Endothelial cell of umbilical vein (primary cell): ENCODE measurements at regions not wholly inside any gene's neighbourhood (a gene's known extent, or its start where the extent isn't known, plus 50 kb on each side); places are given as distances from the start of the nearest gene placed in this dataset.

Source experiments
- BruUV-seq: library from RNA; stranded (reverse); fragments of 400-500 nt; replicated peaks from 2 replicates; lab custom pipeline; 2021; lab: Mats Ljungman, UMichigan
- CTCF ChIA-PET: fragments of 300-600, 350-600 bp; sonication (Branson Sonifier 250); formaldehyde crosslinking; loops from one replicate; lab custom pipeline; 2021; ENCODE audit warnings: antibody characterized with exemption, inconsistent platforms; lab: Charles Lee
- POLR2A ChIA-PET: fragments of 300-600, 350-600 bp; sonication (Branson Sonifier 250); formaldehyde crosslinking; loops from one replicate; lab custom pipeline; 2021; ENCODE audit warnings: antibody characterized with exemption, inconsistent platforms; lab: Charles Lee
- DNase-seq: peaks from one replicate; pipeline ENCODE4 v3.0.0-alpha.2; 2011; ENCODE audit warnings: low read depth, low spot score
- FAIRE-seq: peaks from 2 replicates; lab custom pipeline; 2011; peaks lifted over from hg19 to GRCh38; lab: Jason Lieb, UNC
- H2AFZ ChIP-seq: 2 replicates; pipeline ENCODE4 v1.6.0; 2012; ENCODE audit warnings: low read depth, low read length, control low read depth, inconsistent platforms
- H3K27ac ChIP-seq: 2 replicates; pipeline ENCODE4 v1.5.1; 2011; ENCODE audit warnings: low read depth, mild to moderate bottlenecking, control low read depth, low read length, moderate library complexity; ENCODE audit not compliant: insufficient read depth
- H3K27me3 ChIP-seq, 2 experiments: 2 replicates each; pipeline versions ENCODE4 v1.6.0 to v1.6.1; 2011; ENCODE audit warnings: low read length in 2 of 2, mixed read lengths in 1 of 2; ENCODE audit not compliant: control insufficient read depth in 2 of 2, insufficient read depth in 2 of 2
- H3K36me3 ChIP-seq, 2 experiments: 2 replicates in 1 of 2; 3 replicates in 1 of 2; pipeline ENCODE4 v1.5.1; 2011; ENCODE audit warnings: low read length in 2 of 2, mild to moderate bottlenecking in 1 of 2, moderate library complexity in 1 of 2; ENCODE audit not compliant: control insufficient read depth in 2 of 2, insufficient read depth in 2 of 2; ENCODE audit errors: extremely low read depth in 1 of 2
- H3K4me1 ChIP-seq: 3 replicates; pipeline ENCODE4 v1.5.1; 2011; ENCODE audit warnings: mild to moderate bottlenecking, low read length; ENCODE audit not compliant: control insufficient read depth, insufficient read depth; ENCODE audit errors: extremely low read depth
- H3K4me2 ChIP-seq: 2 replicates; pipeline ENCODE4 v1.6.1; 2011; ENCODE audit warnings: low read length, control low read depth, mixed read lengths; ENCODE audit not compliant: insufficient read depth
- H3K4me3 ChIP-seq, 3 experiments: fragments of 200-600 bp in 1 of 3; sonication (generic), shearing (Covaris generic) in 1 of 3; replicated peaks in 1 of 3; 2 replicates each; pipeline ENCODE4 v1.5.1; 2011 to 2016; ENCODE audit warnings: control low read depth in 3 of 3, low read length in 3 of 3, mild to moderate bottlenecking in 2 of 3, inconsistent platforms in 1 of 3, low read depth in 1 of 3, moderate library complexity in 1 of 3; ENCODE audit not compliant: insufficient read depth in 1 of 3
- H3K79me2 ChIP-seq: 2 replicates; pipeline ENCODE4 v1.6.0; 2012; ENCODE audit warnings: low read length, inconsistent platforms; ENCODE audit not compliant: control insufficient read depth, insufficient read depth
- H3K9ac ChIP-seq: replicated peaks from 2 replicates; pipeline ENCODE3; 2011; ENCODE audit warnings: low read length, control low read depth; ENCODE audit not compliant: insufficient read depth; ENCODE audit errors: extremely low read depth
- H3K9me1 ChIP-seq: replicated peaks from 3 replicates; pipeline ENCODE4 v1.6.0; 2011; ENCODE audit warnings: mild to moderate bottlenecking, low read length; ENCODE audit not compliant: control insufficient read depth, insufficient read depth; ENCODE audit errors: extremely low read depth
- H3K9me3 ChIP-seq: replicated peaks from 2 replicates; pipeline ENCODE4 v1.5.1; 2012; ENCODE audit warnings: low read length, inconsistent platforms; ENCODE audit not compliant: control insufficient read depth, insufficient read depth
- H4K20me1 ChIP-seq: replicated peaks from 2 replicates; pipeline ENCODE3; 2011; ENCODE audit warnings: mild to moderate bottlenecking, low read length; ENCODE audit not compliant: control insufficient read depth, insufficient read depth; ENCODE audit errors: extremely low read depth
- EZH2 ChIP-seq: IDR thresholded peaks from 2 replicates; pipeline ENCODE4 v1.6.1; 2012; ENCODE audit warnings: borderline replicate concordance, low read depth, mild to moderate bottlenecking, moderate library complexity, low read length, inconsistent platforms; ENCODE audit not compliant: severe bottlenecking
- FOS ChIP-seq: IDR thresholded peaks from 2 replicates; pipeline ENCODE4 v1.6.1; 2011; ENCODE audit warnings: mild to moderate bottlenecking, low read length, moderate library complexity, borderline replicate concordance; ENCODE audit not compliant: insufficient read depth
- GATA2 ChIP-seq: IDR thresholded peaks from 2 replicates; pipeline ENCODE4 v1.7.0; 2011; ENCODE audit warnings: low read depth, mild to moderate bottlenecking, moderate library complexity, mixed read lengths, low read length; ENCODE audit not compliant: insufficient read length, insufficient read depth
- JUN ChIP-seq: IDR thresholded peaks from 2 replicates; pipeline ENCODE4 v1.6.1; 2011; ENCODE audit warnings: borderline replicate concordance, low read depth; ENCODE audit not compliant: insufficient read length, insufficient read depth
- MYC ChIP-seq: IDR thresholded peaks from one replicate; pipeline ENCODE4 v1.6.1; 2011; ENCODE audit warnings: mild to moderate bottlenecking, low read depth, low read length
- POLR2A ChIP-seq: IDR thresholded peaks from 2 replicates; pipeline ENCODE4 v1.6.1; 2012; ENCODE audit warnings: low read depth, mild to moderate bottlenecking, control low read depth, low read length
- POLR2AphosphoS5 ChIP-seq: IDR thresholded peaks from 2 replicates; pipeline ENCODE4 v1.6.1; 2012; ENCODE audit warnings: low read depth, mild to moderate bottlenecking, control low read depth, low read length, moderate library complexity; ENCODE audit not compliant: insufficient read depth
- dilution Hi-C: fragments of 300-500 bp; cut with MboI; formaldehyde crosslinking; loops from one replicate; pipeline ENCODE4 v1.15.0; 2019; ENCODE audit warnings: low sequenced_read_pairs; ENCODE audit not compliant: extremely low pct_ligation_motif_present
- intact Hi-C: fragments of 100-400 bp; cut with micrococcal nuclease; formaldehyde crosslinking; loops from one replicate; pipeline ENCODE4 v1.10.0; 2022
- TF ChIP-seq, protein P1 (sequence below): IDR thresholded peaks from 2 replicates; pipeline ENCODE4 v1.6.1; 2011; ENCODE audit not compliant: insufficient read depth, insufficient read length
- TF ChIP-seq, protein P2 (sequence below), 2 donors: IDR thresholded peaks; 1 replicate in 1 of 2; 2 replicates in 1 of 2; pipeline ENCODE4 v1.5.1; 2011; ENCODE audit warnings: low read length in 2 of 2, mild to moderate bottlenecking in 2 of 2, moderate library complexity in 2 of 2, control low read depth in 1 of 2, inconsistent platforms in 1 of 2, low read depth in 1 of 2; ENCODE audit not compliant: insufficient read depth in 1 of 2; ENCODE audit errors: extremely low read depth in 1 of 2

DNA sequence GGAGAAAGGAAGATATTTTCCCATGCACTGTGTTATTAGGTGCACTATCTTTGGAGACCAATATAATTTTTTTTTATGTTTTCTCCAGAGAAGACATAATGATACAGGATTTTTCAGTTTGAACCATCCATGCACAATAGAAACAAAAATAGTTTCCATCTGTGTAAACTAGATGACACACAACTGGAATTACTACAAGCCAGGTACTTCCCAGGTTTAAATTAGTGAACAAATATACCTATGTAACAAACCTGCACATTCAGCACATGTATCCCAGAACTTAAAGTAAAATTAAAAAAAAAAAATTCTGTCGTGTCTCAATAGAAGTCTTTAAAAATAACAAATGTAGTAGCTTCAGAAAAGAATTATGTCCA, 1616.8 kb upstream of the ACVR2A start:
- POLR2A ChIA-PET: no interaction called here
- DNase-seq (no peak), FAIRE-seq (no peak)
- H3K79me2 ChIP-seq: no peaks in the 10 kb centered on the region
- no peak overlapping the region for H3K27ac ChIP-seq
- no peaks in the 10 kb centered on the region for H3K4me1 ChIP-seq
- H3K9me1 ChIP-seq: no peaks in the 10 kb centered on the region
- H4K20me1 ChIP-seq: no peaks in the 10 kb centered on the region
- no peak overlapping the region for H3K4me3 ChIP-seq
- TF ChIP-seq, protein P1, sequence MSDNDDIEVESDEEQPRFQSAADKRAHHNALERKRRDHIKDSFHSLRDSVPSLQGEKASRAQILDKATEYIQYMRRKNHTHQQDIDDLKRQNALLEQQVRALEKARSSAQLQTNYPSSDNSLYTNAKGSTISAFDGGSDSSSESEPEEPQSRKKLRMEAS: no peak
- no peak for TF ChIP-seq MYC
- TF ChIP-seq JUN: no peak
- TF ChIP-seq GATA2: no peak
- no peak overlapping the region for H3K9ac ChIP-seq
- no peaks in the 10 kb centered on the region for H3K27me3 ChIP-seq
- dilution Hi-C loops (no loop called here), intact Hi-C loops (no loop called here)
- no peak overlapping the region for H3K4me2 ChIP-seq
- no peaks in the 10 kb centered on the region for H3K9me3 ChIP-seq
- no TSS peak for BruUV-seq
- no peaks in the 10 kb centered on the region for H3K36me3 ChIP-seq
- CTCF ChIA-PET: no interaction called here
- no peak overlapping the region for H2AFZ ChIP-seq

DNA sequence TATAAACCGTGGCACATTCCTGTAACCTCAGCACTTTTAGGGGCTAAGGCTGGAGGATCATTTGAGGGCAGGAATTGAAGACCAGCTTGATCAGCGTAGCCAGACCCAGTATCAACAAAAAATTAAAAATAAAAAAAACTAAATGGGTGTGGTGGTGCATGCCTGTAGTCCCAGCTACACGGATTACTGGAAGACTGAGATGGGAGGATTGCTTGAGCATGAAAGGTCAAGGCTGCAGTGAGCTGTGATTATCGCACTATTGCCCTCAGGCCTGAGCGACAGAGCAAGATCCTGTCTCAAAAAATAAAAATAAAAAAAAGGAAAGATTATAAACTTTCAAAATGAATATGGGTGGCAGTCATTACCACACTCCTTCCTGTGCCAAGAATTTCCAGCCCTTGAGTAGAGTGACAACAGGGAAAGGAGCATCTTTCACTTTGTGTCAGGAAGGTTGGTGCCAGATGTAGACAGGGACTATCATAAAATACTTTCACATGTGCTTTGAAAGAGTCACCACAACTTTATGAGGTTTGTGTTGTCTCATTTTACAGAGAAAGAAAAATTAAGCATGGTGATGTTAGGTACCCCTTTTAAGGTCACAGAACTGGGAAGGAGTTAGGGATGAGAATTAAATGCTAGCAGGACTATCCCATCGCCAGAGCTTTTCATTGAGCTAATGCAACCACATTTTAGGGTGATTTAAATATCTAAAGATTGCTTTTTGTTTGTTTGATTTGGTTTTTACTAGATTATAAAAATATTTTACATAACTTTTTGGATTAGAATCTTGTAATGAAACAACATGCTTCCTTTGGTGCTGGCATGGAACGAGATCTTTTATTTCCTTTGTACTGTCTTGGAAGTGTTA, 1617.4 kb upstream of the ACVR2A start:
- no peaks in the 10 kb centered on the region for H3K4me1 ChIP-seq
- dilution Hi-C loops: no loop called here
- H4K20me1 ChIP-seq: no peaks in the 10 kb centered on the region
- no TSS peak for BruUV-seq
- H3K79me2 ChIP-seq: no peaks in the 10 kb centered on the region
- no peak overlapping the region for H3K9ac ChIP-seq
- intact Hi-C loops: no loop called here
- H3K27me3 ChIP-seq: no peaks in the 10 kb centered on the region
- no peak overlapping the region for H3K4me2 ChIP-seq
- no peaks in the 10 kb centered on the region for H3K36me3 ChIP-seq
- ChIA-PET POLR2A (no interaction called here), CTCF (no interaction called here)
- no peak overlapping the region for H3K27ac ChIP-seq
- FAIRE-seq (no peak), DNase-seq (no peak)
- H3K9me1 ChIP-seq: no peaks in the 10 kb centered on the region
- TF ChIP-seq POLR2A (no peak), FOS (no peak), GATA2 (no peak), JUN (no peak), MYC (no peak), POLR2AphosphoS5 (no peak), EZH2 (no peak)
- TF ChIP-seq, protein P2, sequence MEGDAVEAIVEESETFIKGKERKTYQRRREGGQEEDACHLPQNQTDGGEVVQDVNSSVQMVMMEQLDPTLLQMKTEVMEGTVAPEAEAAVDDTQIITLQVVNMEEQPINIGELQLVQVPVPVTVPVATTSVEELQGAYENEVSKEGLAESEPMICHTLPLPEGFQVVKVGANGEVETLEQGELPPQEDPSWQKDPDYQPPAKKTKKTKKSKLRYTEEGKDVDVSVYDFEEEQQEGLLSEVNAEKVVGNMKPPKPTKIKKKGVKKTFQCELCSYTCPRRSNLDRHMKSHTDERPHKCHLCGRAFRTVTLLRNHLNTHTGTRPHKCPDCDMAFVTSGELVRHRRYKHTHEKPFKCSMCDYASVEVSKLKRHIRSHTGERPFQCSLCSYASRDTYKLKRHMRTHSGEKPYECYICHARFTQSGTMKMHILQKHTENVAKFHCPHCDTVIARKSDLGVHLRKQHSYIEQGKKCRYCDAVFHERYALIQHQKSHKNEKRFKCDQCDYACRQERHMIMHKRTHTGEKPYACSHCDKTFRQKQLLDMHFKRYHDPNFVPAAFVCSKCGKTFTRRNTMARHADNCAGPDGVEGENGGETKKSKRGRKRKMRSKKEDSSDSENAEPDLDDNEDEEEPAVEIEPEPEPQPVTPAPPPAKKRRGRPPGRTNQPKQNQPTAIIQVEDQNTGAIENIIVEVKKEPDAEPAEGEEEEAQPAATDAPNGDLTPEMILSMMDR (IDR thresholded peaks at IDR 0.05; ENCODE audit: extremely low read depth in 1 of 2, insufficient read depth in 1 of 2, low read depth in 1 of 2, low read length in 2 of 2): no peak
- TF ChIP-seq, protein P1: no peak
- no peak overlapping the region for H3K4me3 ChIP-seq
- no peaks in the 10 kb centered on the region for H3K9me3 ChIP-seq
- no peak overlapping the region for H2AFZ ChIP-seq
